ENCODE measurements at regions not wholly inside any gene's neighbourhood (a gene's known extent, or its start where the extent isn't known, plus 50 kb on each side); places are given as distances from the start of the nearest gene placed in this dataset.
"Not testable (repeated sequence)": the region's sequence is repeated elsewhere in the genome, so short reads cannot be mapped to it uniquely, and the experiment has no call there.

DNA sequence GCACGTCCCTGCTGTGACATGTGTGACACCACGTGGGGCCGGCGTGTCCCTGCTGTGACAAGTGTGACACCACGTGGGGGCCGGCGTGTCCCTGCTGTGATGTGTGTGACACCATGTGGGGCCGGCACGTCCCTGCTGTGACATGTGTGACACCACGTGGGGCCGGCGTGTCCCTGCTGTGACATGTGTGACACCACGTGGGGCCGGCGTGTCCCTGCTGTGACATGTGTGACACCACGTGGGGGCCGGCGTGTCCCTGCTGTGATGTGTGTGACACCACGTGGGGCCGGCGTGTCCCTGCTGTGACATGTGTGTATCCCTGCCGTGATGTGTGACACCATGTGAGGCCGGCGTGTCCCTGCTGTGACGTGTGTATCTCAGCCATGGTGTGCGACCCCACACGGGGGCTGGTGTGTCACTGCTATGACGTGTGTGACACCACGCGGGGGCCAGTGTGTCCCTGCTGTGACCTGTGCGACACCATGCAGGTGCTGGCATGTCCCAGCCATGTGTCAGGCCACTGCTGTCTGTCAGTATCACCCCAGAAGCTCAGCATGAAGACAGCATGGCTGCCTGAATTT lies 401.7 kb downstream of the SMOC2 start:
- not testable (repeated sequence) for H3K14ac ChIP-seq (ENCODE audit: low read length in 2 of 2); H3K79me1 ChIP-seq (replicated peaks; ENCODE audit: low read length, poor library complexity, severe bottlenecking)
- WGBS: 93% methylated on average over 31 of the region's 31 CpGs

DNA sequence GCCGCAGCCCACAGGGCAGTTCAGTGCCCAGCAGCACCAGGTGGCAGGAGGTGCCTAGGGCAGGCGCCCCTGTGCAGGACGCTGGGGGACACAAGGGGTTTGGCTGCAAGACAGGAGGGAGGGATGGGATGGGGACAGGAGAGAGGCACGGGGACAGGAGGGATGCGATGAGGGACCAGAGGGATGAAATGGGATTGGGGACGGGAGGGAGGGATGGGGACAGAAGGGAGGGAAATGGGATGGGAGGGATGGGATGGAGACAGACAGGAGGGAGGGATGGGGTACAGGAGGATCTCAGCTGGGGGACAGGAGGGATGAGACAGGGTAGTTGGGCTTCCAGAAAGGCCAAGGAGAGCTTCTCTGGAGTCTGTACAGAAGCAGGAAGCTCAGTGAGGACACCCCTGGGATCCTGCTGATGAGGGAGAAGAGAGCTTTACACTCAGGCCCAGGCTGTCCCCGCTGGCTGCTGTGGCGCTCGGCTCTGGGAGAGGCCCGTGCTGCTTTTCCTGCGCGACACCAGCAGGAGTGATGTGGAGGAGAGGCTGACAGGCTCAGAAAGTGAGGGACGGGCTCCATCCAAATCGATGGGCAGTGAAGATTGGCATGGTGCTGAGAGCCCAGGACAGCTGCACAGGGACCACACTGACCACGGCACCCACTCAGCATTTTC lies 400.8 kb downstream of the SMOC2 start:
- no peak overlapping the region for H2AK5ac ChIP-seq (ENCODE audit: low read length, severe bottlenecking)

More for the DNA sequence above, 401.7 kb downstream of the SMOC2 start:
- not testable (repeated sequence) for H2BK5ac ChIP-seq (ENCODE audit: low read depth, low read length, poor library complexity, severe bottlenecking); H3K9ac ChIP-seq (ENCODE audit: low read length); H2BK12ac ChIP-seq (ENCODE audit: low read length in 2 of 2); H3K4me1 ChIP-seq (ENCODE audit: control insufficient read depth, insufficient read depth, low read depth, low read length); H3K4ac ChIP-seq (ENCODE audit: low read depth in 1 of 2, low read length in 2 of 2); H2AK5ac ChIP-seq (ENCODE audit: low read length, severe bottlenecking); H3K27ac ChIP-seq (ENCODE audit: low read length, poor library complexity, severe bottlenecking); H4K91ac ChIP-seq (ENCODE audit: low read length); H3K23ac ChIP-seq (ENCODE audit: low read length in 2 of 2); H2AFZ ChIP-seq (ENCODE audit: low read depth, low read length); H3K18ac ChIP-seq (ENCODE audit: low read depth in 1 of 2, low read length in 2 of 2); H3K9me3 ChIP-seq (ENCODE audit: control insufficient read depth, low read length); H2BK120ac ChIP-seq (ENCODE audit: low read depth, low read length); H3K4me2 ChIP-seq (ENCODE audit: low read length, poor library complexity, severe bottlenecking); DNase-seq; H4K8ac ChIP-seq (ENCODE audit: low read length); H3K36me3 ChIP-seq (ENCODE audit: control insufficient read depth in 1 of 2, insufficient read depth in 2 of 2, low read depth in 1 of 2, low read length in 2 of 2); H2BK15ac ChIP-seq (ENCODE audit: low read depth, poor library complexity, severe bottlenecking); H3K4me3 ChIP-seq (ENCODE audit: insufficient read depth in 1 of 2, low read depth in 1 of 2, low read length in 2 of 2)
- peaks cover 0 to 21% of the 10 kb centered on the region in 2 experiments for H3K27me3 ChIP-seq (ENCODE audit: control insufficient read depth in 1 of 2, insufficient read depth in 1 of 2, low read length in 2 of 2)

GRCh38 chr6:168840932-168841331 lies 399.9 kb downstream of the SMOC2 start:
- H3K14ac ChIP-seq (ENCODE audit: low read length in 2 of 2): not testable (repeated sequence)

More for the DNA sequence above, 400.8 kb downstream of the SMOC2 start:
- Histone ChIP-seq H3K4me1 (ENCODE audit: control insufficient read depth, insufficient read depth, low read depth, low read length) (no peaks in the 10 kb centered on the region), H3K18ac (ENCODE audit: low read depth in 1 of 2, low read length in 2 of 2) (no peak overlapping the region), H2AFZ (ENCODE audit: low read depth, low read length) (no peak overlapping the region), H4K91ac (ENCODE audit: low read length) (no peak overlapping the region), H2BK12ac (ENCODE audit: low read length in 2 of 2) (no peak overlapping the region), H3K27ac (ENCODE audit: low read length, poor library complexity, severe bottlenecking) (no peak overlapping the region), H2BK120ac (ENCODE audit: low read depth, low read length) (no peak overlapping the region), H2BK15ac (ENCODE audit: low read depth, poor library complexity, severe bottlenecking) (no peak overlapping the region), H3K27me3 (ENCODE audit: control insufficient read depth in 1 of 2, insufficient read depth in 1 of 2, low read length in 2 of 2) (peaks cover 0 to 27% of the 10 kb centered on the region in 2 experiments), H3K79me1 (replicated peaks; ENCODE audit: low read length, poor library complexity, severe bottlenecking) (no peaks in the 10 kb centered on the region), H3K9ac (ENCODE audit: low read length) (no peak overlapping the region), H4K8ac (ENCODE audit: low read length) (no peak overlapping the region), H3K4me3 (ENCODE audit: insufficient read depth in 1 of 2, low read depth in 1 of 2, low read length in 2 of 2) (no peak overlapping the region), H3K23ac (ENCODE audit: low read length in 2 of 2) (no peak overlapping the region), H3K36me3 (ENCODE audit: control insufficient read depth in 1 of 2, insufficient read depth in 2 of 2, low read depth in 1 of 2, low read length in 2 of 2) (no peaks in the 10 kb centered on the region), H3K4ac (ENCODE audit: low read depth in 1 of 2, low read length in 2 of 2) (no peak overlapping the region), H2BK5ac (ENCODE audit: low read depth, low read length, poor library complexity, severe bottlenecking) (no peak overlapping the region), H3K9me3 (ENCODE audit: control insufficient read depth, low read length) (no peaks in the 10 kb centered on the region), H3K4me2 (ENCODE audit: low read length, poor library complexity, severe bottlenecking) (no peak overlapping the region), H3K14ac (ENCODE audit: low read length in 2 of 2) (no peak overlapping the region)
- 70% methylated on average over 15 of the region's 15 CpGs for WGBS
- DNase-seq: no peak

GRCh38 chr6:168840299-168840698 lies 399.3 kb downstream of the SMOC2 start:
- H3K14ac ChIP-seq (ENCODE audit: low read length in 2 of 2); H3K79me1 ChIP-seq (replicated peaks; ENCODE audit: low read length, poor library complexity, severe bottlenecking); H2BK15ac ChIP-seq (ENCODE audit: low read depth, poor library complexity, severe bottlenecking); H3K4me3 ChIP-seq (ENCODE audit: insufficient read depth in 1 of 2, low read depth in 1 of 2, low read length in 2 of 2); H3K36me3 ChIP-seq (ENCODE audit: control insufficient read depth in 1 of 2, insufficient read depth in 2 of 2, low read depth in 1 of 2, low read length in 2 of 2); H2BK5ac ChIP-seq (ENCODE audit: low read depth, low read length, poor library complexity, severe bottlenecking); H3K9ac ChIP-seq (ENCODE audit: low read length); DNase-seq; H2AFZ ChIP-seq (ENCODE audit: low read depth, low read length); H4K91ac ChIP-seq (ENCODE audit: low read length); H2BK12ac ChIP-seq (ENCODE audit: low read length in 2 of 2); H3K23ac ChIP-seq (ENCODE audit: low read length in 2 of 2); H2BK120ac ChIP-seq (ENCODE audit: low read depth, low read length); H3K27ac ChIP-seq (ENCODE audit: low read length, poor library complexity, severe bottlenecking); H4K8ac ChIP-seq (ENCODE audit: low read length); H3K9me3 ChIP-seq (ENCODE audit: control insufficient read depth, low read length); H3K4me2 ChIP-seq (ENCODE audit: low read length, poor library complexity, severe bottlenecking); H3K4me1 ChIP-seq (ENCODE audit: control insufficient read depth, insufficient read depth, low read depth, low read length); H3K4ac ChIP-seq (ENCODE audit: low read depth in 1 of 2, low read length in 2 of 2); H3K18ac ChIP-seq (ENCODE audit: low read depth in 1 of 2, low read length in 2 of 2); H2AK5ac ChIP-seq (ENCODE audit: low read length, severe bottlenecking): not testable (repeated sequence)
- 83% methylated on average over 9 of the region's 25 CpGs for WGBS
- peaks cover 0 to 31% of the 10 kb centered on the region in 2 experiments for H3K27me3 ChIP-seq (ENCODE audit: control insufficient read depth in 1 of 2, insufficient read depth in 1 of 2, low read length in 2 of 2)

More at GRCh38 chr6:168840932-168841331, 399.9 kb downstream of the SMOC2 start:
- 78% methylated on average over 38 of the region's 40 CpGs for WGBS
- H2BK12ac ChIP-seq (ENCODE audit: low read length in 2 of 2); H3K4me2 ChIP-seq (ENCODE audit: low read length, poor library complexity, severe bottlenecking); H3K23ac ChIP-seq (ENCODE audit: low read length in 2 of 2); H3K79me1 ChIP-seq (replicated peaks; ENCODE audit: low read length, poor library complexity, severe bottlenecking); H4K8ac ChIP-seq (ENCODE audit: low read length); H3K36me3 ChIP-seq (ENCODE audit: control insufficient read depth in 1 of 2, insufficient read depth in 2 of 2, low read depth in 1 of 2, low read length in 2 of 2); H3K4ac ChIP-seq (ENCODE audit: low read depth in 1 of 2, low read length in 2 of 2); H3K18ac ChIP-seq (ENCODE audit: low read depth in 1 of 2, low read length in 2 of 2); DNase-seq; H2AK5ac ChIP-seq (ENCODE audit: low read length, severe bottlenecking); H3K4me1 ChIP-seq (ENCODE audit: control insufficient read depth, insufficient read depth, low read depth, low read length); H3K9me3 ChIP-seq (ENCODE audit: control insufficient read depth, low read length); H2BK15ac ChIP-seq (ENCODE audit: low read depth, poor library complexity, severe bottlenecking); H3K27ac ChIP-seq (ENCODE audit: low read length, poor library complexity, severe bottlenecking); H3K4me3 ChIP-seq (ENCODE audit: insufficient read depth in 1 of 2, low read depth in 1 of 2, low read length in 2 of 2); H2BK5ac ChIP-seq (ENCODE audit: low read depth, low read length, poor library complexity, severe bottlenecking); H3K9ac ChIP-seq (ENCODE audit: low read length); H4K91ac ChIP-seq (ENCODE audit: low read length); H2AFZ ChIP-seq (ENCODE audit: low read depth, low read length); H2BK120ac ChIP-seq (ENCODE audit: low read depth, low read length): not testable (repeated sequence)
- peaks cover 0 to 29% of the 10 kb centered on the region in 2 experiments for H3K27me3 ChIP-seq (ENCODE audit: control insufficient read depth in 1 of 2, insufficient read depth in 1 of 2, low read length in 2 of 2)
